KMS-11 (cell line): ENCODE measurements at regions not wholly inside any gene's neighbourhood (a gene's known extent, or its start where the extent isn't known, plus 50 kb on each side); places are given as distances from the start of the nearest gene placed in this dataset.
A peak's percentile ranks its signal among the peaks of the same experiment; 100 is the strongest.

Experiments
- H2AFZ ChIP-seq: fragments of 200-600 bp; sonication (generic); 2 replicates; pipeline ENCODE4 v1.6.1; 2016; ENCODE audit warnings: antibody characterized with exemption, mixed run types, low read depth
- H3K27ac ChIP-seq: fragments of 200-600 bp; sonication (generic); 2 replicates; pipeline ENCODE4 v1.6.1; 2016; ENCODE audit warnings: mild to moderate bottlenecking, mixed run types
- H3K27me3 ChIP-seq: fragments of 200-600 bp; sonication (generic); 2 replicates; pipeline ENCODE4 v1.6.1; 2017; ENCODE audit warnings: mild to moderate bottlenecking, low read depth, mixed run types, moderate library complexity; ENCODE audit not compliant: insufficient read depth
- H3K36me3 ChIP-seq: fragments of 200-600 bp; sonication (generic); 2 replicates; pipeline ENCODE4 v1.6.1; 2017; ENCODE audit warnings: mild to moderate bottlenecking, mixed run types; ENCODE audit not compliant: insufficient read depth
- H3K4me1 ChIP-seq: fragments of 200-600 bp; sonication (generic); 2 replicates; pipeline ENCODE4 v1.6.1; 2016; ENCODE audit warnings: mild to moderate bottlenecking, low read depth, mixed run types; ENCODE audit not compliant: poor library complexity, severe bottlenecking
- H3K4me2 ChIP-seq: fragments of 200-600 bp; sonication (generic); 2 replicates; pipeline ENCODE4 v1.7.0; 2016; ENCODE audit warnings: mild to moderate bottlenecking, mixed run types
- H3K4me3 ChIP-seq: fragments of 200-600 bp; sonication (generic); IDR thresholded peaks from 2 replicates; pipeline ENCODE4 v1.6.1; 2017; ENCODE audit warnings: low read depth, low read length, mixed read lengths; ENCODE audit not compliant: insufficient read depth
- H3K79me2 ChIP-seq: fragments of 200-600 bp; sonication (generic); 2 replicates; pipeline ENCODE4 v1.6.1; 2016; ENCODE audit warnings: low read depth, mixed run types; ENCODE audit not compliant: insufficient read depth
- H3K9ac ChIP-seq: fragments of 200-600 bp; sonication (generic); 2 replicates; pipeline ENCODE4 v1.6.1; 2016; ENCODE audit warnings: mild to moderate bottlenecking, mixed run types
- H4K20me1 ChIP-seq: fragments of 200-600 bp; sonication (generic); 2 replicates; pipeline ENCODE4 v1.6.1; 2016; ENCODE audit warnings: mild to moderate bottlenecking, mixed run types; ENCODE audit not compliant: insufficient read depth
- TF ChIP-seq, protein P1 (sequence below): fragments of 200-600 bp; sonication (generic); conservative IDR thresholded peaks from 2 replicates; pipeline ENCODE4 v1.6.1; 2017; ENCODE audit warnings: low read depth, mild to moderate bottlenecking, antibody characterized with exemption, low read length, moderate library complexity, mixed read lengths

DNA sequence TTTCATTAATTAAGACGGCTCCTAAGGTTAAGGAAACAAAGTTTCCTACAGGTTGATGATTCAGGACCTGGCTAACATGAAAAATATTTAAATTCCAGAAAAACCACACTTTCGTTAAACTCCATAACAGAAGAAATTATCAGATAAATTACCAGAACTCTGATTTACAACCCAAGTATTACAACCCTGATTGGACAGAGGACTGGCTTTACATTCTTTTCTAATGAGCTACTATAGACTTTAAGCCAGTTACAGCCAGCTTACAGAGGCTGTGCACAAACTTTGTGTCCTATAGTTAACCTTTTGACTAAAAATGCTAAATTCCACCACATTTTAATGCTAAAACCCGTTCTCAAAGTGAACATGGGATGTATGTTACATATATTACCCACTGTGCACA lies 458.6 kb downstream of the KCNJ3 start:
- H3K4me3 ChIP-seq, result no peak overlapping the region
- H3K79me2 ChIP-seq, result no peaks in the 10 kb centered on the region
- H3K27me3 ChIP-seq, result no peaks in the 10 kb centered on the region
- H2AFZ ChIP-seq, result no peak overlapping the region
- no peaks in the 10 kb centered on the region for H4K20me1 ChIP-seq
- no peak overlapping the region for H3K4me2 ChIP-seq
- H3K27ac ChIP-seq, result no peak overlapping the region
- H3K9ac ChIP-seq, result no peak overlapping the region
- TF ChIP-seq, protein P1, sequence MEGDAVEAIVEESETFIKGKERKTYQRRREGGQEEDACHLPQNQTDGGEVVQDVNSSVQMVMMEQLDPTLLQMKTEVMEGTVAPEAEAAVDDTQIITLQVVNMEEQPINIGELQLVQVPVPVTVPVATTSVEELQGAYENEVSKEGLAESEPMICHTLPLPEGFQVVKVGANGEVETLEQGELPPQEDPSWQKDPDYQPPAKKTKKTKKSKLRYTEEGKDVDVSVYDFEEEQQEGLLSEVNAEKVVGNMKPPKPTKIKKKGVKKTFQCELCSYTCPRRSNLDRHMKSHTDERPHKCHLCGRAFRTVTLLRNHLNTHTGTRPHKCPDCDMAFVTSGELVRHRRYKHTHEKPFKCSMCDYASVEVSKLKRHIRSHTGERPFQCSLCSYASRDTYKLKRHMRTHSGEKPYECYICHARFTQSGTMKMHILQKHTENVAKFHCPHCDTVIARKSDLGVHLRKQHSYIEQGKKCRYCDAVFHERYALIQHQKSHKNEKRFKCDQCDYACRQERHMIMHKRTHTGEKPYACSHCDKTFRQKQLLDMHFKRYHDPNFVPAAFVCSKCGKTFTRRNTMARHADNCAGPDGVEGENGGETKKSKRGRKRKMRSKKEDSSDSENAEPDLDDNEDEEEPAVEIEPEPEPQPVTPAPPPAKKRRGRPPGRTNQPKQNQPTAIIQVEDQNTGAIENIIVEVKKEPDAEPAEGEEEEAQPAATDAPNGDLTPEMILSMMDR, result no peak
- peaks cover 16% of the 10 kb centered on the region for H3K4me1 ChIP-seq
- no peaks in the 10 kb centered on the region for H3K36me3 ChIP-seq

DNA sequence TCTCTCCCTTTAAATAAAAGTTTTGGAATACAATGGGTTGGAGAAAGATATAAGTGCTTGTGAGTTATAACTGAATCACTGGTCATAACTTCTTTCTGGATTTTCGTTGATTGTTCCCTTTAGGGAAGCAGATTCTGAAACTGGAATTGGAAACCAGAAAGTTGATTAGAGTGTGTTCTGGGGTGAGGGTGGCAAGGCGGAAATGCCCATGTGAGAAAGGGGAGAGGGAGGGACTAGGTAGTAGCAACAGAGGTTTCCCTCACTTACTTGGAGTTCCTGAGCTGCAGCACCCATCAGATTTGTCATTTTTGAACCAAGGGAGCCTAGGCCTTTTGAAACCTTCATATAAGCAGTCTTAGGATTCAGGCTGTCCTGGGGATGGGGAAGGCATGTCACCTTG lies 453.4 kb downstream of the KCNJ3 start:
- Histone ChIP-seq H4K20me1 (no peaks in the 10 kb centered on the region), H3K36me3 (no peaks in the 10 kb centered on the region), H3K9ac (no peak overlapping the region), H3K4me2 (no peak overlapping the region; the same call in 1 of the 2 replicates), H3K27ac (no peak overlapping the region), H2AFZ (no peak overlapping the region), H3K27me3 (no peaks in the 10 kb centered on the region), H3K79me2 (no peaks in the 10 kb centered on the region), H3K4me1 (peaks cover 33% of the 10 kb centered on the region), H3K4me3 (no peak overlapping the region)
- TF ChIP-seq, protein P1, result no peak

DNA sequence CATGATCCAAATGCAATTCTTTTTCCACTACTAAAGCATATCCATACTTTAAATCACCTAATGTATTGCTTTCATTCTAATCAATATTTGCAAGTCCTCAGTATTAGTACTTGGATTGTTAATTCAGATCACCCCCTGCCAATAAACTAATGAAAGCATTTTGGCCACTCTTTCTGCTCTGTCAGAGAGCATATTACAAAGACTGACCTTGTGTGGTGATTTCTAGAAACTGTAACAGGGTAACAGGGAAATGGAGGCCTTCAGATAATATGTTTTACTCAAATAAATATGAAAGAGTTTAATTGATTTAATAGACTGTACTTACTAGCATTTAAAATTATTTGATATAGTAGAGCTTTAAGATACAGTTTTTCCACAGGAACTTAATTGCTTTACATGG lies 453.0 kb downstream of the KCNJ3 start:
- no peaks in the 10 kb centered on the region for H3K27me3 ChIP-seq
- TF ChIP-seq, protein P1, result no peak

DNA sequence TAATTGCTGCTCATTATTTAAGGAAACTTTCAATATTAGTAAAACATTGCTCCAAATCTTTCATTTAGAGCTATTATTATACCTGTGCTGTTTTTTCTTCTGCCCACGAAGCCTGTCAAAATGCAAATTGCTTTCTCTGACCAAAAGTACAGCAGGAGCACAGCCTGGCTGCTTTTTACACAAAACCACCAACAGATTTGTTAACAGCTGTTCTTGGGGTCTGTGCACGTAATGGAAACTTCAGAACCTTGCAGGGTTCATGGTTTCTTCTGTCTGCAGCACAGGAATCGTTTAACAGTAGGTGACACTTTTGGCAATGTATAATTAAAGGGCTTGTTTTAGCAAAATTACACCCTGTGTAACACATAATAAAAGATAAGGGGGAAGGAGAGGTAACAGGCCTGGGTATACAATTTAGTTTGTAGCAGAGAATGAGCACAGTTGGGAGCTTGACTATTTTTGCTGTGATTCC lies 447.3 kb downstream of the KCNJ3 start:
- TF ChIP-seq, protein P1, result no peak
- Histone ChIP-seq H3K9ac (peak overlapping the region; percentile 34), H2AFZ (peak overlapping the region; percentile 65)

More for the DNA sequence above, 453.0 kb downstream of the KCNJ3 start:
- no peaks in the 10 kb centered on the region for H3K79me2 ChIP-seq
- no peaks in the 10 kb centered on the region for H4K20me1 ChIP-seq
- H3K4me3 ChIP-seq, result no peak overlapping the region
- no peak overlapping the region for H3K27ac ChIP-seq
- no peak overlapping the region for H3K9ac ChIP-seq
- no peak overlapping the region; the same call in 1 of the 2 replicates for H3K4me2 ChIP-seq
- no peaks in the 10 kb centered on the region for H3K36me3 ChIP-seq
- H3K4me1 ChIP-seq, result peaks cover 37% of the 10 kb centered on the region
- H2AFZ ChIP-seq, result no peak overlapping the region

More for the DNA sequence above, 447.3 kb downstream of the KCNJ3 start:
- no peaks in the 10 kb centered on the region for H3K79me2 ChIP-seq
- H3K4me2 ChIP-seq, result peak overlapping the region; percentile 85
- H3K27me3 ChIP-seq, result no peaks in the 10 kb centered on the region
- no peaks in the 10 kb centered on the region for H3K36me3 ChIP-seq
- no peaks in the 10 kb centered on the region for H4K20me1 ChIP-seq
- H3K27ac ChIP-seq, result peak overlapping the region; percentile 72
- peaks cover 71% of the 10 kb centered on the region for H3K4me1 ChIP-seq
- H3K4me3 ChIP-seq, result peak overlapping the region; percentile 86
